Stimulated activated CD8-positive, alpha-beta memory T cell treated with anti-CD3 and anti-CD28 coated beads, Interleukin-7, amount 100 ng/mL, for 4 hours (primary cell): ENCODE measurements at regions not wholly inside any gene's neighbourhood (a gene's known extent, or its start where the extent isn't known, plus 50 kb on each side); places are given as distances from the start of the nearest gene placed in this dataset.
"Not testable (repeated sequence)": the region's sequence is repeated elsewhere in the genome, so short reads cannot be mapped to it uniquely, and the experiment has no call there.

Experiments used
- DNase-seq, 2 donors: peaks; one replicate each; pipeline ENCODE4 v3.0.0-alpha.2; 2020; ENCODE audit warnings: low read depth in 2 of 2

GRCh38 chr17:31748881-31749280, 110.2 kb downstream of the COPRS start:
- no peak for DNase-seq

DNA sequence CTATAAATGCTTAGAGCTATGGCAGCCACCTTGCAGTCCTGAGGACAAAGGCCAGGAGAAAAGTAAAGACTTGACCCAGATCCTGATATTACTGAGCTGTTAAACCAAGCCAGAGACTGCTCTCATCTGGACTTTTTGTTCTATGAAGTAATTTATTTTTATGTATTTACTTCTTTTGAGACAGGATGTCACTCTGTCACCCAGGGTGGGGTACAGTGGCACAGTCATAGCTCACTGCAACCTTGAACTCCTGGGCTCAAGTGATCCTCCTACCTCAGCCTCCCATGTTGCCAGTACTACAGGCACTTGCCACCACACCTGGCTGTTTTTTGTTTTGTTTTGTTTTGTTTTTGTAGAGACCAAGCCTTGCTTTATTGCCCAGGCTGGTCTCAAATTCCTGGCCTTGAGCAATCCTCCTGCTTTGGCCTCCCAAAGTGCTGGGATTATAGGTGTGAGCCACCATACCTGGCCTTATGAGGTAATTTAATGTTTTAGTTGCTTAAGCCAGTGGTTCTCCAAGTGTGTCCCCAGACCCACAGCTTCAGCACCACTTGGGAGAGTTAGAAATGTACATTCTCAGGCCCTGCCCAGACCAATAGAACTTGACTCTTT, 112.1 kb downstream of the COPRS start:
- DNase-seq = no peak

DNA sequence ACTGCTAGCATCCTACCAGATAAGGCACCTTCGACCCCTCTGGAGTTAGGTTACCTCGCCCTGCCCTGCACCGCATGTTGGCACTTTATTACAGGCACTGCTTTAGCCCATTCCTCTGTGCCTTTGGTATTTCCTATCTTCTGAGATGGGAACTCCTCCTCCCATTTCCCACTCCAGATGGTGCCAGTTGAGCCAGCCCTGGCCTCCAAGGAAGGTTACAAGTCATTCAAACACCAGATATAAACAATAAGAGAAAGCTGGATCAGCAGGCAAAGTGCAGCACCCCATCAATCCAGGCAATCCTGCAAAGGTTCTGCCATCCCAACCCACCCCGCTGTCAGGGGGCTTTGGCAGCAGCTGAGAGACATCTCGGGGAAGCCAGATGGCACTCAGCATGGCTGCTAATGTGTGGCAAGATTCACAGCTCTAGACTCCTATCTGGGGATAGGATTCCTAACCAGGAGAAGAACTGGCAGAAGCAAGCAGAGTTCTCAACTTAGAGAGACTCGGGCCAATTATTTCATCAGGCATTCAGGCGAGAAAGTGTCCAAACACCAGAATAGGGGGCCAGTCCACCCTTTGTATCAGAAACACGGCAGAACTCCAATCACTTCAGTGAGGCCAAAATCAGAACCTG, 113.0 kb downstream of the COPRS start:
- no peak for DNase-seq

- DNase-seq = no peak
Observed at GRCh38 chr17:31744511-31744951, 114.5 kb downstream of the COPRS start.

DNA sequence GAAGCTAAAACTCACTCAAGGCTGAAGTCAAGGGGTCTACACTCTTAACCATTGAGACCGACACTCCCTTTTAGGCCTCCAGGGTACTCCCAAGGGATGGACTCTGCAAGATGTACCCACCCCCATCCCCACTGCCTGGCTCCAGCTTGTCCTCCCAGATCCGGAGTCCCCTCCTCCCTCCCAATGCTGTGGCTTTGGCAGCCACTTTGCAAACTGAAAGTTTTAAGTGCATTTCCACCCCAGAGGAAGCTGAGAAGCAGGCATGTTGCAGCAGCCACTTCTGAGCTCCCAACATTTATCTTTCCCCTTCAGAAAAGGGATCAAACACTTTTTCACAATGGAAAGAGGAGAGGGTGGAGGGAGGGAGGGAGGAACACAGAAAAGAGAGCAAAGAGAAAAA, 115.2 kb downstream of the COPRS start:
- no peak for DNase-seq

DNA sequence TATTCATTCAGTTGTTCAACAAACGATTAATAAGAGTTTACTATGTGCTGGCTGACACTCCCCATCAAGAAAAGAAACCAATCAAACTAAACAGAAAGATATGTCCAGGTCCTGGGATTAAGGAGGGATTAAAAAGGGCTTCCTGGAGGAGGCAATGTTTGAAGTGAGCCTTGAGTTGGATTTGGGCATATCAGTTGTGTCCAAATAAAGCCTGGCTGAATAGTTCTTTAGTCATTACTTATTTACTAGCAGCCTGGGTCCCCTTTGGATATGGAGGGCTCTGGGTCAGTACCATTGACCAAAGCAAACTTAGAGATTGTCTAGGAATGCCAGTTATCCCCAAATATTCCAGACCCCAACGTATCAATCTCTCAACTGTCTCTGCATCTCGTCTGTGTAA, 117.7 kb downstream of the COPRS start:
- no peak for DNase-seq

- no peak for DNase-seq
Observed at GRCh38 chr17:31740611-31741082, 118.4 kb downstream of the COPRS start.

- DNase-seq = no peak
Observed at GRCh38 chr17:31738996-31739699, 119.9 kb downstream of the COPRS start.

- DNase-seq = no peak
Observed at GRCh38 chr17:31738488-31738887, 120.6 kb downstream of the COPRS start.

DNA sequence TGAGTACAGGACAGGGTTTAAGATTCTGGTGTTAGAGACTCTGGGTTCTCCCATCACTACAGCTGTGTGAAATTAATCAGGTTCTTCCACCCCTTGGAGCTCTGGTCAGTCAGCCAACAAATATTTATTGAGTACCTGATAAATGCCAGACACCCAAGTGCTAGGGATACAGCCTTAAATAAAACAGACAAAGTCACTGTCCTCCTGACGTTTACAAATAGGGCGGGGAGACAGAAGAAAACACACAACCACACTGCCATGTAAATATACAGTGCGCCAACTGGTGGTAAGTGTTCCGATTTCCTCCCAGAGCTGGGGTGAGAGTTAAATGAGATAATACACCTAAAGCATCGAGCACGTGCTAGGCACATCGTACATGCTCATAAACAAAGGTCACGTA, 121.0 kb downstream of the COPRS start:
- DNase-seq = no peak

- DNase-seq = no peak
Observed at GRCh38 chr17:31736855-31737625, 122.0 kb downstream of the COPRS start.

GRCh38 chr17:31733326-31733725, 125.7 kb downstream of the COPRS start:
- no peak for DNase-seq

GRCh38 chr17:31731585-31732154, 127.4 kb downstream of the COPRS start:
- not testable (repeated sequence) for DNase-seq

GRCh38 chr17:31731118-31731517, 127.9 kb downstream of the COPRS start:
- no peak for DNase-seq

DNA sequence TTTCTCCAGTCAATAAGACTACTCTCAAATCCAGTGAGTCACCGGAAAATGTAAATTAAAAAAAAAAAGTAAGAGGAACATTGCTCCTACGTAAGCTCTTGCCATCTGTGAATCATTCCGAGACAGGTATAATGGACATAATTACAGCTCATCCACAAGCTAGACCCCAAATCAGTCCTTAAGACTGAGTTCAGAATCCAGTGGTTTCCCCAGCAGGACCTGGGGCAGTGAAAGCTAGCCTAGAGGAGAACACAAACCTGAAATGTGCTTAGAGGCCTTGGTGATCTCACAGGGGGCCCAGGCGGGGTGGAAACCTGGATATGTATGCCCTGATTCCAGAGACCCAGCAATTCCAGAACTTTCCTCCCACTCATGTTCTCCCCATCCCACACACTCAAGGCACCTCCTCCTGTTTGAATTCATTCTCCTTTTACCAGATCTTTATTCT, 132.0 kb downstream of the COPRS start:
- DNase-seq = no peak

DNA sequence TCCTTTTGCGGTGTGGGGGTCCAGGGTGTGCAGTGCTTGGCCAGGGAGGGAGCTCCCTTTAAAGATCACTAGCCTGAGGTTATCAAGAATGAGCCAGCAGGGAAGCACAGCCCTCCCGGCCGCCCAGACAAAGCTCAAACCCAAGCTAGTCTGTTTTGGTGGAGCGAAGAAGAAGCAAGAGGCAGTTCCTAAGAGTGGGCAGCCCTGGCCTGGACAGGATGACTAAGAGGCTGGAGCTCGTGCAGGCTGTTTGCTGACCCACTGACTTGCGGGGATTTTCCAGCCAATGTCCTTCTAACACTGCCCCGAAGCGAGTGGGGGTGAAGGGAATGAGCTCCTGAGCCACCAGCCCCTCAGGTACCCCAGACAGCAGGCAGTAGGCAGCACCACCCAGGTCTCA, 134.4 kb downstream of the COPRS start:
- no peak for DNase-seq

GRCh38 chr17:31724026-31724425, 135.0 kb downstream of the COPRS start:
- DNase-seq = no peak

GRCh38 chr17:31722251-31723056, 136.6 kb downstream of the COPRS start:
- DNase-seq = no peak

- DNase-seq = no peak
Observed at GRCh38 chr17:31721291-31722025, 137.6 kb downstream of the COPRS start.

DNA sequence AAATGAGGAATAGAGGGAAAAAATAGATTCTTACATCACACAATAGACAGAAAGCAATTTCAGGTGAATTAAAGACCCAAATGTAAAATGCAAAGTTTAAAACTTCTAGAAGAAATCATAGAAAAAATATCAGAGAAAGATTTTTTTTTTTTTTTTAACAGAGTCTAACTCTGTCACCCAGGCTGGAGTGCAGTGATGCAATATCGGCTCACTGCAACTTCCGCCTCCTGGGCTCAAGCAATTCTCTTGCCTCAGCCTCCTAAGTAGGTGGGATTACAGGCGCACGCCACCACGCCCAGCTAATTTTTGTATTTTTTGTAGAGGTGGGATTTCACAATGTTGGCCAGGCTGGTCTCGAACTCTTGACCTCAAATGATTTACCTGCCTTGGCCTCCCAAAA, 141.8 kb downstream of the COPRS start:
- not testable (repeated sequence) for DNase-seq
